ENCODE measurements at regions not wholly inside any gene's neighbourhood (a gene's known extent, or its start where the extent isn't known, plus 50 kb on each side); places are given as distances from the start of the nearest gene placed in this dataset.
"Not testable (repeated sequence)": the region's sequence is repeated elsewhere in the genome, so short reads cannot be mapped to it uniquely, and the experiment has no call there.

DNA sequence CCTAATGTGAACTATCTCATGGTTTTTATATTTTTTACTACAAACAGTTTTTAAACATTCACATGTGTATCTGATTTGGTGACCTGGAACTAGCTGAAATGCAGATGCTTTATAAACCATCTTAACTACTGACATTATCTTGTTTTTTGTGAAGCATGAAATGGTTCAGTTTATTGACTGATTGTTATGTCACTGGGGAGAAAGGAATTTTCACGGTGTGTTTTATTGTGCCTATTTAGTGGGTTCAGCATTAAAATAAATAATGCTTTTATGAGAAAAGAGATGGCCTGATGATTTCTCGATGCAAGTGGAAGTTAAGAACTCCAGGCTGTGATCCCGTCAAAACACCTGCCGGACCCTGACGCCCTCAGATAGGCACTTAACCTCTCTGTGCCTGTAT lies 79.9 kb upstream of the KIF26B start:
- no peak overlapping the region for H3K27ac Mint-ChIP-seq
- peaks cover 0 to 11% (median 2%) of the 10 kb centered on the region in 3 donors for H3K36me3 Mint-ChIP-seq
- no peaks in the 10 kb centered on the region for H3K9me3 ChIP-seq (ENCODE audit: low read length)
- peaks cover 5% of the 10 kb centered on the region in 2 donors for H3K27me3 Mint-ChIP-seq
- H3K4me3 Mint-ChIP-seq = no peak overlapping the region
- H3K4me1 Mint-ChIP-seq = no peaks in the 10 kb centered on the region
- no peak for DNase-seq
- H3K4me1 ChIP-seq (ENCODE audit: insufficient read depth, low read length) = no peaks in the 10 kb centered on the region
- H3K4me3 ChIP-seq (ENCODE audit: low read length) = no peak overlapping the region
- POLR2A ChIA-PET = no interaction called here
- CTCF ChIA-PET = no interaction called here
- peaks cover 3% of the 10 kb centered on the region for H3K27me3 ChIP-seq (ENCODE audit: insufficient read depth, low read length, poor library complexity, severe bottlenecking)
- H3K27ac ChIP-seq (ENCODE audit: low read depth, low read length) = no peak overlapping the region
- H3K9me3 Mint-ChIP-seq = peaks cover 0 to 9% (median 2%) of the 10 kb centered on the region in 5 donors
- no peaks in the 10 kb centered on the region for H3K36me3 ChIP-seq (ENCODE audit: insufficient read depth, low read length)

DNA sequence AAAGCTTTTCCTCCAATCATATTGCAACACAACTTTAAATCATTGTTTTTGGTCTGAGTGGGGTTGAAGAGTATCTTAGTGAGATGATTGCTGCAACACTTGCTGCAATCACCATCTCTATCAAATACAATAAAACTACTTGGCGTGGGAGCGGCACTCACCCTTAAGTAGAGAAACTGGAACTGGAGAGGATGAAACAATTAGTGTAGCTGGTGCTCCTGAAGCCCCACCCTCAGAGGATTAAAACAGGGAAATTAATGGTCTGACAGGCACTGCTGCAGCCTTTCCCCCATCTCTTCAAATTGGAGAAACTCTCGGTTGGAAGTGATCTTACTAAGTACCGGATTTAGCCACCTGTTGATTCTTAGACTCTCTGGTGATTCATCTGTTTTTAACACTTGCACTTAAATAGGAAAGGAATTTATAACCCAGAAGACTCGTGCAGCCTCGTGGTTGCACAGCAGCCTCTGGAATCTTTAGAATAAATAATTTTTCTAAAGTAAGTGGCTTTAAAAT lies 80.5 kb upstream of the KIF26B start:
- DNase-seq = no peak
- Mint-ChIP-seq H3K9me3 (peaks cover 0 to 9% (median 2%) of the 10 kb centered on the region in 5 donors), H3K27ac (no peak overlapping the region), H3K4me1 (no peaks in the 10 kb centered on the region), H3K4me3 (no peak overlapping the region), H3K36me3 (peaks cover 0 to 11% (median 2%) of the 10 kb centered on the region in 3 donors), H3K27me3 (peaks cover 5% of the 10 kb centered on the region in 2 donors)
- no peaks in the 10 kb centered on the region for H3K4me1 ChIP-seq (ENCODE audit: insufficient read depth, low read length)
- no peaks in the 10 kb centered on the region for H3K9me3 ChIP-seq (ENCODE audit: low read length)
- peaks cover 3% of the 10 kb centered on the region for H3K27me3 ChIP-seq (ENCODE audit: insufficient read depth, low read length, poor library complexity, severe bottlenecking)
- H3K27ac ChIP-seq (ENCODE audit: low read depth, low read length) = no peak overlapping the region
- ChIA-PET POLR2A (no interaction called here), CTCF (no interaction called here)
- no peak overlapping the region for H3K4me3 ChIP-seq (ENCODE audit: low read length)
- H3K36me3 ChIP-seq (ENCODE audit: insufficient read depth, low read length) = no peaks in the 10 kb centered on the region

DNA sequence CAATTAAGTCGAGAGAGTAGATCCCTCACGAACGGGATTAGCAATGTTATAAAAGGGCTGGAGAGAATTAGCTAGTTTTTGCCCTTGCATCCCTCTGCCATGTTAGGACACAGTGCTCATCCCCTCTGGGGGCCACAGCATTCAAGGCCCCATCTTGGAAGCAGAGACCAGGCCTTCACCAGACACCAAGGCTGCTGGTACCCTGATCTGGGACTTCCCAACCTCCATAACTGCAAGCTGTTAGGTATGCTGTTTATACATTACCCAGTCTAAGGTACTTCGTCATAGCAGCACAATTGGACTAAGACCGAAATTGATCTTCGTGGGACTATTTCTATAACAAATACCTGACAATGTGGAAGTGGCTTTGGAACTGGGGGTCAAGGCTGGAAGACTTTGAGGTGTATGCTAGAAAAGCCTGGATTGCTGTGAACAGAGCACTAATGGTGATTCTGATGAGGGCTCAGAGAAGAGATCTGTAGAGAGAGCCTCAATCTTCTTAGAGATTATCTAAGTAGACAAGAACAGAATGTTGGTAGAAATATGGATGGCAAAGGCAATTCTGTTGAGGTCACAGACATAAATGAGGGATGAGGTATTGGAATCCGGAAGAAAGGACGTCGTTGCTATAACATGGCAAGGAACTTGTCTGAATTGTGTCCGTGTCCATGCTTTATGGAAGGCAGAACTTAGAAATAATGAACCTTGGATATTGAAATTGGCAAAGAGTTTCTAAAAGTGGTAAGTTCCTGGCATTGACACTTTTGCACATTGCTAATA lies 83.8 kb upstream of the KIF26B start:
- Histone ChIP-seq H3K27ac (ENCODE audit: low read depth, low read length) (no peak overlapping the region), H3K9me3 (ENCODE audit: low read length) (no peaks in the 10 kb centered on the region), H3K4me1 (ENCODE audit: insufficient read depth, low read length) (no peaks in the 10 kb centered on the region), H3K36me3 (ENCODE audit: insufficient read depth, low read length) (no peaks in the 10 kb centered on the region), H3K4me3 (ENCODE audit: low read length) (no peak overlapping the region), H3K27me3 (ENCODE audit: insufficient read depth, low read length, poor library complexity, severe bottlenecking) (no peaks in the 10 kb centered on the region)
- ChIA-PET CTCF (interaction anchor here (1.5 kb wide), 1 partner anchor 11 kb away, joined by 3 read pairs; no protein-coding TSS in a partner anchor), POLR2A (no interaction called here)
- DNase-seq = no peak
- Mint-ChIP-seq H3K27me3 (no peaks in the 10 kb centered on the region), H3K9me3 (peaks cover 0 to 9% (median 2%) of the 10 kb centered on the region in 5 donors), H3K27ac (no peak overlapping the region), H3K4me3 (no peak overlapping the region), H3K4me1 (no peaks in the 10 kb centered on the region), H3K36me3 (peaks cover 0 to 11% (median 2%) of the 10 kb centered on the region in 3 donors)

GRCh38 chr1:245067257-245067656 lies 87.5 kb upstream of the KIF26B start:
- Histone ChIP-seq H3K27me3 (ENCODE audit: insufficient read depth, low read length, poor library complexity, severe bottlenecking) (no peaks in the 10 kb centered on the region), H3K9me3 (ENCODE audit: low read length) (no peaks in the 10 kb centered on the region), H3K27ac (ENCODE audit: low read depth, low read length) (no peak overlapping the region), H3K36me3 (ENCODE audit: insufficient read depth, low read length) (no peaks in the 10 kb centered on the region), H3K4me3 (ENCODE audit: low read length) (no peak overlapping the region), H3K4me1 (ENCODE audit: insufficient read depth, low read length) (no peaks in the 10 kb centered on the region)
- POLR2A ChIA-PET = no interaction called here
- Mint-ChIP-seq H3K27ac (no peak overlapping the region), H3K36me3 (peaks cover 0 to 6% (median 0%) of the 10 kb centered on the region in 3 donors), H3K27me3 (no peaks in the 10 kb centered on the region), H3K9me3 (peaks cover 0 to 3% (median 0%) of the 10 kb centered on the region in 5 donors), H3K4me1 (no peaks in the 10 kb centered on the region), H3K4me3 (no peak overlapping the region)
- CTCF ChIA-PET = no interaction called here
- DNase-seq = no peak

DNA sequence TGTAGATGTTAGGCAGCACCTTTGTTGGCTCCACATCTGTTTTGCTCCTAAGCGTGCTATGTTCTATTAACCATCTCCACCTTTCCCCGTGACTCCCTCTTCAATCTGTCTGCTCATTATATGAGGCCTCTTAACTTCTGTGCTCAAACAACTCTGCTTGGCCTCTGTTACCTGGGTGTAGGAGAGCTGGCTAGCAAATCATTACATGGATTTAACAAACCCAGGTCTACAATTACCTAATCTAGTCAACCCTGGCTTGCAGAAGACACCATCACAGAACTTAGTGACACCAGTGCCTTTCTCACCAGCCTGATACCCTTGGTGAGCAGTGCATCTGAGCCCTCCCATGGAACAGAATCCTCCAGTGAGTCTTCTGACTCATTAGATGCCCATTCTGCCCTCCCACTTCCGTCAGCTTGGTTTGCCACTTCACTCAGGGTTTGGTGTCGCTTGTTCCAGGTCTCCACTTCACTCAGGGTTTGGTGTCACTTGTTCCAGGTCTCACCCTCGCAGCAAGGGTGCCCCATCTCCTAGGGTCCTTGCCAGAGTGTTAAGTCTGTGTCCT lies 92.0 kb upstream of the KIF26B start:
- Histone ChIP-seq H3K36me3 (ENCODE audit: insufficient read depth, low read length) (no peaks in the 10 kb centered on the region), H3K4me1 (ENCODE audit: insufficient read depth, low read length) (no peaks in the 10 kb centered on the region), H3K27ac (ENCODE audit: low read depth, low read length) (no peak overlapping the region), H3K9me3 (ENCODE audit: low read length) (no peaks in the 10 kb centered on the region), H3K4me3 (ENCODE audit: low read length) (no peak overlapping the region), H3K27me3 (ENCODE audit: insufficient read depth, low read length, poor library complexity, severe bottlenecking) (no peaks in the 10 kb centered on the region)
- Mint-ChIP-seq H3K4me1 (no peaks in the 10 kb centered on the region), H3K4me3 (no peak overlapping the region), H3K9me3 (no peaks in the 10 kb centered on the region), H3K27me3 (no peaks in the 10 kb centered on the region), H3K36me3 (no peaks in the 10 kb centered on the region), H3K27ac (no peak overlapping the region)
- no peak for DNase-seq
- ChIA-PET POLR2A (no interaction called here), CTCF (no interaction called here)

DNA sequence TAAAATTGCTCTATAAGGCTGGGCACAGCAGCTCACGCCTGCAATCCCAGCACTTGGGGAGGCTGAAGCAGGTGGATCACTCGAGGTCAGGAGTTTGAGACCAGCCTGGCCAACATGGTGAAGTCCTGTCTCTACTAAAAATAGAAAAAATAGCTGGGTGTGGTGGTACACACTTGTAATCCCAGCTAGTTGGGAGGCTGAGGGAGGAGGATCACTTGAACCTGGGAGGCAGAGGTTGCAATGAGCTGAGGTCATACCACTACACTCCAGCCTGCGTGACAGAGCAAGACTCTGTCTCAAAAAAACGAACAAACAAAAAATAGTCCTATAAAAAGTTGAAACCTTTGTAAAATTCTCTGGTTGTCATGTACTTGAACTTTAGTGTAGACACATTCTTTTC lies 93.0 kb upstream of the KIF26B start:
- H3K4me3 ChIP-seq (ENCODE audit: low read length); POLR2A ChIA-PET; H3K36me3 Mint-ChIP-seq; H3K4me3 Mint-ChIP-seq; H3K4me1 Mint-ChIP-seq; H3K9me3 ChIP-seq (ENCODE audit: low read length); H3K27me3 ChIP-seq (ENCODE audit: insufficient read depth, low read length, poor library complexity, severe bottlenecking); H3K27ac ChIP-seq (ENCODE audit: low read depth, low read length); H3K4me1 ChIP-seq (ENCODE audit: insufficient read depth, low read length); DNase-seq; H3K9me3 Mint-ChIP-seq; H3K36me3 ChIP-seq (ENCODE audit: insufficient read depth, low read length); H3K27me3 Mint-ChIP-seq; H3K27ac Mint-ChIP-seq; CTCF ChIA-PET: not testable (repeated sequence)

DNA sequence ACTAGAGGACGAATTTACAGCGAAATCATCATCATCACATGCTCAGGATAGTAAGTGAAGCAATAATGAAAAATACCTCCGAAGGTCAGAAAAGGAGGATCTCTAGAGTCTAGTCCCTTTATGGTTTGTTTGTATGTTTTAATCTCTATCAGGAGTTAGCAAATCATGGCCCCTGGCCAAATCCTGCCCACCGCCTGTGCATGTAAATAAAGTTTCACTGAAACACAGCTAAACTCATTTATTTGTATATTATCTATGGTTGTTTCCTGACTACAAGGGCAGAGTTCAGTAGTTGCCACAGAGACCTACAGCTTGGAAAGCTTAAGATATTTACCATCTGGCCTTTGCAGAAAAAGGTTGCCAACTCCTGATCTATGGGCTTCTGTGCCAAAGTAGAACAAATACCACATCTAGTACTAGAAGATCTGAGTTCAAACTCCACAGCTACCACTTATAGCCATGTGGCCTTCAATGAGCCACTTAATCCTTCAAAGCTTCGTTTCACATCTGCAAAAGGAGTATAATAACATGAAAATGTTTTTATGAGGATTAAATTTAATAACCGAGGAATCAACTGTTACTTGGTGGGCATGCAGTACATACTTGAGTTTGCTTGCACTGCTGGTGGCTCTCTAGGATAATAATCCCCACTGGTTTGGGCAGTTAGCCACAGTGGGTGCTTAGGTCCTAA lies 94.0 kb upstream of the KIF26B start:
- Histone ChIP-seq H3K9me3 (ENCODE audit: low read length) (no peaks in the 10 kb centered on the region), H3K36me3 (ENCODE audit: insufficient read depth, low read length) (no peaks in the 10 kb centered on the region), H3K4me3 (ENCODE audit: low read length) (no peak overlapping the region), H3K4me1 (ENCODE audit: insufficient read depth, low read length) (no peaks in the 10 kb centered on the region), H3K27ac (ENCODE audit: low read depth, low read length) (no peak overlapping the region), H3K27me3 (ENCODE audit: insufficient read depth, low read length, poor library complexity, severe bottlenecking) (no peaks in the 10 kb centered on the region)
- H3K27ac Mint-ChIP-seq = no peak overlapping the region
- no peaks in the 10 kb centered on the region for H3K4me1 Mint-ChIP-seq
- ChIA-PET CTCF (interaction anchor here (1.6 kb wide), 1 partner anchor 18 kb away, joined by 5 read pairs; no protein-coding TSS in a partner anchor), POLR2A (no interaction called here)
- no peak overlapping the region for H3K4me3 Mint-ChIP-seq
- no peaks in the 10 kb centered on the region for H3K9me3 Mint-ChIP-seq
- no peak for DNase-seq
- peaks cover 0 to under 1% (median 0%) of the 10 kb centered on the region in 3 donors for H3K36me3 Mint-ChIP-seq
- no peaks in the 10 kb centered on the region for H3K27me3 Mint-ChIP-seq

DNA sequence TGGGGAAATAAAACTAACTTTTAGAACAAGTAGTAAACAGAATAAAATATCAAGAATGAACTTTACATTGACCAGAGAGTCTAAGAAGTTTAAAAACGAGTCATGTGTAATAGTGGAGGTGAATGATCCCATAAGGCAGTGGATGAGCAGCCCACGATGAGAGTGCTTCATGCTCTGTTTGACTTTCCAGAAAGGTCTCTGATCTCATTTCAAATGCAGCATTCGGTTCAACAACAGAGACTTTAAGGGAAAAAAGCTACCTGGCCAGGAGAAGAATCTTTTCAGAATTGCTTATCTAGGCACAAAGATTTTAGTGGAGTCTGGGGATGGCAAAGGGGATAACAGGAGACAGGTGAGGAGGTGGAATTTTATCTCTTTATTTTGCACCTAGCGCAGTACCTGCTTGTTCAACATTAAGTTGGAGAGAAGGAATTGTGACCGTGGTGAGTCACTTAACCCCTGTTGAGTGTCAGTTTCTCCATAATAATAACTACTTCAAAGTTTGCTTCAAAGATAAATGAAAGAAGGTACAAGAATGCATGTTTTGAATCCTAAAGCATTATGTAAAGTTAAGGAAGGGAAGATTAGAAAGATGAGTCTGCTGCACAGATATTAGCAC lies 94.9 kb upstream of the KIF26B start:
- POLR2A ChIA-PET = no interaction called here
- H3K36me3 Mint-ChIP-seq = peaks cover 0 to 4% (median 3%) of the 10 kb centered on the region in 3 donors
- no peaks in the 10 kb centered on the region for H3K4me1 Mint-ChIP-seq
- CTCF ChIA-PET = interaction anchor here (1.6 kb wide), 1 partner anchor 17 kb away, joined by 5 read pairs; no protein-coding TSS in a partner anchor
- Histone ChIP-seq H3K4me3 (ENCODE audit: low read length) (no peak overlapping the region), H3K9me3 (ENCODE audit: low read length) (no peaks in the 10 kb centered on the region), H3K27me3 (ENCODE audit: insufficient read depth, low read length, poor library complexity, severe bottlenecking) (no peaks in the 10 kb centered on the region), H3K27ac (ENCODE audit: low read depth, low read length) (no peak overlapping the region), H3K36me3 (ENCODE audit: insufficient read depth, low read length) (no peaks in the 10 kb centered on the region), H3K4me1 (ENCODE audit: insufficient read depth, low read length) (no peaks in the 10 kb centered on the region)
- no peak overlapping the region for H3K4me3 Mint-ChIP-seq
- H3K27ac Mint-ChIP-seq = peak overlapping the region in 1 of 8 donors; percentile 83
- H3K9me3 Mint-ChIP-seq = no peaks in the 10 kb centered on the region
- DNase-seq = no peak
- no peaks in the 10 kb centered on the region for H3K27me3 Mint-ChIP-seq
